ENCODE measurements at regions not wholly inside any gene's neighbourhood (a gene's known extent, or its start where the extent isn't known, plus 50 kb on each side); places are given as distances from the start of the nearest gene placed in this dataset.

- no peak for DNase-seq
Measured at GRCh38 chr4:138014590-138015288, 227.4 kb downstream of the SLC7A11 start.

- DNase-seq = no peak
Measured at GRCh38 chr4:138013625-138014024, 228.5 kb downstream of the SLC7A11 start.

- DNase-seq = no peak
Measured at GRCh38 chr4:138010639-138011038, 231.5 kb downstream of the SLC7A11 start.

- no peak for DNase-seq
Measured at GRCh38 chr4:138007572-138007971, 234.6 kb downstream of the SLC7A11 start.

- DNase-seq = no peak
Measured at GRCh38 chr4:138005486-138005885, 236.7 kb downstream of the SLC7A11 start.

GRCh38 chr4:138003248-138003647, 238.9 kb downstream of the SLC7A11 start:
- no peak for DNase-seq

GRCh38 chr4:137998666-137999429, 243.3 kb downstream of the SLC7A11 start:
- peak; percentile 83 for DNase-seq

- no peak for DNase-seq
Measured at GRCh38 chr4:137997496-137997895, 244.7 kb downstream of the SLC7A11 start.

GRCh38 chr4:137994853-137995252, 247.3 kb downstream of the SLC7A11 start:
- DNase-seq = peak; percentile 96

- DNase-seq = no peak
Measured at GRCh38 chr4:137993232-137993631, 248.9 kb downstream of the SLC7A11 start.

GRCh38 chr4:137981277-137981676, 260.9 kb downstream of the SLC7A11 start:
- peak; percentile 8 for DNase-seq

GRCh38 chr4:137980641-137981040, 261.5 kb downstream of the SLC7A11 start:
- DNase-seq = no peak

- no peak for DNase-seq
Measured at GRCh38 chr4:137979938-137980337, 262.2 kb downstream of the SLC7A11 start.

- DNase-seq = peak; percentile 30
Measured at GRCh38 chr4:137968956-137969678, 273.0 kb downstream of the SLC7A11 start.

GRCh38 chr4:137967480-137968190, 274.5 kb downstream of the SLC7A11 start:
- no peak for DNase-seq

GRCh38 chr4:137966504-137966903, 275.6 kb downstream of the SLC7A11 start:
- DNase-seq = no peak

- DNase-seq = peak; percentile 66
Measured at GRCh38 chr4:137961051-137961438, 281.1 kb downstream of the SLC7A11 start.

GRCh38 chr4:137960371-137961050, 281.6 kb downstream of the SLC7A11 start:
- DNase-seq = peak; percentile 88

- no peak for DNase-seq
Measured at GRCh38 chr4:137957806-137958205, 284.3 kb downstream of the SLC7A11 start.

- DNase-seq = no peak
Measured at GRCh38 chr4:137956256-137956655, 285.9 kb downstream of the SLC7A11 start.

GRCh38 chr4:137955595-137955994, 286.6 kb downstream of the SLC7A11 start:
- DNase-seq = no peak

- DNase-seq = no peak
Measured at GRCh38 chr4:137952116-137952515, 290.0 kb downstream of the SLC7A11 start.

All from kidney glomerular epithelial cell (primary cell).